IMR-90 (cell line): ENCODE measurements at regions not wholly inside any gene's neighbourhood (a gene's known extent, or its start where the extent isn't known, plus 50 kb on each side); places are given as distances from the start of the nearest gene placed in this dataset.

Experiments used
- ATAC-seq: fragments of 200-7000 bp; cut with Tn5 transposase; 2 replicates; pipeline ENCODE4 v1.9.1; 2020; ENCODE audit warnings: low read depth, mild to moderate bottlenecking, moderate library complexity
- BruUV-seq: library from RNA; stranded (reverse); fragments of 400-500 nt; replicated peaks from 2 replicates; lab custom pipeline; 2021; lab: Mats Ljungman, UMichigan
- CTCF ChIA-PET: fragments of 300-600 bp; formaldehyde crosslinking; extraction: SDS; loops from one replicate; lab custom pipeline; 2021; ENCODE audit warnings: antibody characterized with exemption; lab: Yijun Ruan, JAX
- POLR2A ChIA-PET: fragments of 300-600 bp; sonication (Branson Sonifier 250); formaldehyde crosslinking; loops from one replicate; lab custom pipeline; 2022; ENCODE audit warnings: antibody characterized with exemption; ENCODE audit not compliant: unreplicated experiment; lab: Charles Lee
- DNase-seq: peaks from one replicate; pipeline ENCODE4 v3.0.0; 2013
- H2AFZ ChIP-seq: replicated peaks from 2 replicates; pipeline ENCODE3; 2013; ENCODE audit warnings: low read length, mild to moderate bottlenecking; ENCODE audit not compliant: poor library complexity
- H2AK5ac ChIP-seq: 2 replicates; pipeline ENCODE4 v1.6.1; 2013; ENCODE audit warnings: low read depth, low read length, inconsistent platforms
- H2AK9ac ChIP-seq: replicated peaks from 2 replicates; pipeline ENCODE3; 2013; ENCODE audit warnings: mild to moderate bottlenecking, low read depth, low read length, moderate library complexity; ENCODE audit not compliant: poor library complexity
- H2BK120ac ChIP-seq: 2 replicates; pipeline ENCODE4 v1.6.1; 2013; ENCODE audit warnings: low read depth, low read length, inconsistent platforms
- H2BK15ac ChIP-seq: 3 replicates; pipeline ENCODE4 v1.6.1; 2013; ENCODE audit warnings: low read depth, low read length, inconsistent platforms
- H2BK20ac ChIP-seq: 2 replicates; pipeline ENCODE4 v1.6.1; 2013; ENCODE audit warnings: low read depth, mild to moderate bottlenecking, inconsistent platforms, low read length, moderate library complexity
- H2BK5ac ChIP-seq: 2 replicates; pipeline ENCODE4 v1.6.1; 2013; ENCODE audit warnings: mild to moderate bottlenecking, low read depth, low read length, inconsistent platforms; ENCODE audit not compliant: poor library complexity, severe bottlenecking
- H3K14ac ChIP-seq: replicated peaks from 2 replicates; pipeline ENCODE4 v1.6.1; 2013; ENCODE audit warnings: low read depth, low read length, inconsistent platforms
- H3K18ac ChIP-seq: 2 replicates; pipeline ENCODE4 v1.6.1; 2013; ENCODE audit warnings: low read depth, low read length, control low read depth
- H3K23ac ChIP-seq: 2 replicates; pipeline ENCODE4 v1.6.1; 2013; ENCODE audit warnings: low read depth, low read length, inconsistent platforms
- H3K27ac ChIP-seq: 2 replicates; pipeline ENCODE4 v1.5.1; 2013; ENCODE audit warnings: mild to moderate bottlenecking, control low read depth, low read length; ENCODE audit not compliant: insufficient read depth
- H3K27me3 ChIP-seq: 2 replicates; pipeline ENCODE4 v1.6.1; 2013; ENCODE audit warnings: low read length; ENCODE audit not compliant: control insufficient read depth, insufficient read depth
- H3K36me3 ChIP-seq: 2 replicates; pipeline ENCODE4 v1.6.1; 2013; ENCODE audit warnings: low read length, mixed read lengths; ENCODE audit not compliant: control insufficient read depth, insufficient read depth
- H3K4ac ChIP-seq: 2 replicates; pipeline ENCODE4 v1.6.1; 2013; ENCODE audit warnings: low read depth, low read length, inconsistent platforms
- H3K4me1 ChIP-seq: 2 replicates; pipeline ENCODE4 v1.6.1; 2013; ENCODE audit warnings: low read length, mixed read lengths; ENCODE audit not compliant: control insufficient read depth, insufficient read depth
- H3K4me2 ChIP-seq: 2 replicates; pipeline ENCODE4 v1.6.1; 2013; ENCODE audit warnings: low read depth, mild to moderate bottlenecking, control low read depth, low read length, moderate library complexity
- H3K4me3 ChIP-seq: 2 replicates; pipeline ENCODE4 v1.5.1; 2013; ENCODE audit warnings: low read depth, mild to moderate bottlenecking, control low read depth, low read length, moderate library complexity; ENCODE audit not compliant: insufficient read depth
- H3K56ac ChIP-seq: 2 replicates; pipeline ENCODE4 v1.6.1; 2013; ENCODE audit warnings: low read length, inconsistent platforms; ENCODE audit not compliant: insufficient read depth; ENCODE audit errors: extremely low read depth
- H3K79me1 ChIP-seq, 2 experiments: 2 replicates each; pipeline ENCODE4 v1.6.1; 2013; ENCODE audit warnings: low read length in 2 of 2, inconsistent platforms in 1 of 2, low read depth in 1 of 2
- H3K9ac ChIP-seq: 2 replicates; pipeline ENCODE4 v1.6.1; 2013; ENCODE audit warnings: low read depth, low read length, control low read depth
- H3K9me1 ChIP-seq: 2 replicates; pipeline ENCODE4 v1.6.1; 2013; ENCODE audit warnings: low read length, inconsistent platforms; ENCODE audit not compliant: insufficient read depth
- H3K9me3 ChIP-seq: 2 replicates; pipeline ENCODE4 v1.6.1; 2013; ENCODE audit warnings: low read length; ENCODE audit not compliant: control insufficient read depth, insufficient read depth
- H4K20me1 ChIP-seq: 2 replicates; pipeline ENCODE4 v1.6.1; 2013; ENCODE audit warnings: low read length, inconsistent platforms; ENCODE audit not compliant: insufficient read depth
- H4K5ac ChIP-seq: 2 replicates; pipeline ENCODE4 v1.6.1; 2013; ENCODE audit warnings: mild to moderate bottlenecking, low read depth, low read length, control low read depth
- H4K8ac ChIP-seq, 2 experiments: 2 replicates each; pipeline ENCODE4 v1.6.1; 2013; ENCODE audit warnings: low read depth in 2 of 2, low read length in 2 of 2, control low read depth in 1 of 2, inconsistent platforms in 1 of 2
- H4K91ac ChIP-seq: 2 replicates; pipeline ENCODE4 v1.6.1; 2013; ENCODE audit warnings: low read depth, low read length, inconsistent platforms; ENCODE audit not compliant: insufficient read depth
- CEBPB ChIP-seq: IDR thresholded peaks from 2 replicates; pipeline ENCODE4 v1.6.1; 2012; ENCODE audit warnings: low read depth, low read length, improper control_type of control experiment
- CHD1 ChIP-seq: IDR thresholded peaks from 2 replicates; pipeline ENCODE4 v1.6.1; 2012; ENCODE audit warnings: low read depth, low read length, improper control_type of control experiment
- CTCF ChIP-seq: conservative IDR thresholded peaks from 2 replicates; pipeline ENCODE4 v1.5.1; 2012; ENCODE audit warnings: mild to moderate bottlenecking, low read depth, low read length, improper control_type of control experiment
- ELK1 ChIP-seq: fragments of 150-350 bp; IDR thresholded peaks from 2 replicates; pipeline ENCODE4 v1.6.1; 2016; ENCODE audit warnings: low read depth, mild to moderate bottlenecking, low read length, moderate library complexity, borderline replicate concordance
- FOS ChIP-seq: fragments of 150-350 bp; IDR thresholded peaks from 2 replicates; pipeline ENCODE4 v1.6.1; 2016; ENCODE audit warnings: low read depth, low read length
- MAFK ChIP-seq: IDR thresholded peaks from 2 replicates; pipeline ENCODE4 v1.6.1; 2012; ENCODE audit warnings: low read depth, low read length, improper control_type of control experiment
- MAZ ChIP-seq: IDR thresholded peaks from 2 replicates; pipeline ENCODE4 v1.6.1; 2012; ENCODE audit warnings: low read depth, mild to moderate bottlenecking, low read length, improper control_type of control experiment, moderate library complexity, borderline replicate concordance
- MXI1 ChIP-seq: IDR thresholded peaks from 2 replicates; pipeline ENCODE4 v1.6.1; 2012; ENCODE audit warnings: low read depth, mild to moderate bottlenecking, low read length, moderate library complexity, borderline replicate concordance
- POLR2A ChIP-seq: IDR thresholded peaks from 2 replicates; pipeline ENCODE4 v1.6.1; 2012; ENCODE audit warnings: mild to moderate bottlenecking, low read depth, low read length
- RAD21 ChIP-seq: IDR thresholded peaks from 2 replicates; pipeline ENCODE4 v1.6.1; 2012; ENCODE audit warnings: low read length, improper control_type of control experiment
- RCOR1 ChIP-seq: IDR thresholded peaks from 2 replicates; pipeline ENCODE4 v1.6.1; 2012; ENCODE audit warnings: mild to moderate bottlenecking, low read length, improper control_type of control experiment; ENCODE audit not compliant: insufficient replicate concordance
- SMC3 ChIP-seq: fragments of 150-350 bp; IDR thresholded peaks from 2 replicates; pipeline ENCODE4 v1.6.1; 2016; ENCODE audit warnings: low read depth, mild to moderate bottlenecking, antibody characterized with exemption, low read length, moderate library complexity
- USF2 ChIP-seq: fragments of 150-350 bp; IDR thresholded peaks from 2 replicates; pipeline ENCODE4 v1.6.1; 2017; ENCODE audit warnings: mild to moderate bottlenecking, antibody characterized with exemption, low read length, low read depth
- WGBS, 2 experiments: methylation state at CpG; one replicate each; pipeline versions ENCODE4 v1.1.5 to v1.1.7; 2013; ENCODE audit warnings: missing lambda C conversion rate in 2 of 2; ENCODE audit not compliant: insufficient read length in 1 of 2; ENCODE audit errors: extremely low coverage in 2 of 2; 5-methylcytosine and 5-hydroxymethylcytosine counted together
- dilution Hi-C: fragments of 300-500 bp; cut with HindIII; formaldehyde crosslinking; loops from one replicate; pipeline ENCODE4 v1.14.3; 2018; ENCODE audit warnings: low sequenced_read_pairs; ENCODE audit not compliant: unreplicated experiment
- in situ Hi-C: fragments of 300-500 bp; cut with MboI; formaldehyde crosslinking; loops from 3 replicates; pipeline ENCODE4 v1.14.3; 2019; ENCODE audit warnings: low sequenced_read_pairs, inconsistent platforms, mixed read lengths
- intact Hi-C: fragments of 100-400 bp; cut with micrococcal nuclease; formaldehyde crosslinking; loops from 2 replicates; pipeline ENCODE4 v1.10.0; 2022

GRCh38 chr1:47687631-47688460, 250.0 kb downstream of the FOXD2 start:
- H3K18ac ChIP-seq, result no peak overlapping the region
- no peaks in the 10 kb centered on the region for H3K9me3 ChIP-seq
- no peak overlapping the region for H2AK9ac ChIP-seq
- H4K91ac ChIP-seq, result no peak overlapping the region
- H3K4ac ChIP-seq, result no peak overlapping the region
- no peak overlapping the region for H3K27ac ChIP-seq
- H4K5ac ChIP-seq, result no peak overlapping the region
- no peak overlapping the region for H2BK15ac ChIP-seq
- H2AK5ac ChIP-seq, result no peak overlapping the region
- no peak overlapping the region for H2BK120ac ChIP-seq
- no peaks in the 10 kb centered on the region for H4K20me1 ChIP-seq
- no peak overlapping the region for H2AFZ ChIP-seq
- H3K4me1 ChIP-seq, result no peaks in the 10 kb centered on the region
- ChIA-PET CTCF (no interaction called here), POLR2A (no interaction called here)
- no peaks in the 10 kb centered on the region; the same call in 1 of the 2 replicates for H3K27me3 ChIP-seq
- TF ChIP-seq MAZ (no peak), CHD1 (no peak), MAFK (no peak), RAD21 (no peak), MXI1 (no peak), SMC3 (no peak), CEBPB (no peak), CTCF (no peak), RCOR1 (no peak), USF2 (no peak), ELK1 (no peak), FOS (no peak), POLR2A (no peak)
- H3K56ac ChIP-seq, result no peak overlapping the region
- H3K9ac ChIP-seq, result no peak overlapping the region
- BruUV-seq, result no TSS peak
- no peaks in the 10 kb centered on the region for H3K36me3 ChIP-seq
- dilution Hi-C loops (no loop called here), intact Hi-C loops (no loop called here), in situ Hi-C loops (no loop called here)
- no peak overlapping the region for H3K23ac ChIP-seq
- H3K79me1 ChIP-seq, result no peaks in the 10 kb centered on the region
- no peak overlapping the region for H3K4me3 ChIP-seq
- no peak overlapping the region for H4K8ac ChIP-seq
- H3K4me2 ChIP-seq, result no peak overlapping the region
- no peak for ATAC-seq
- 21% methylated on average over 6 of the region's 24 CpGs; no CpG with 5 or more reads in 1 of the 2 experiments for WGBS, 2 experiments
- DNase-seq, result no peak
- H2BK5ac ChIP-seq, result no peak overlapping the region
- H2BK20ac ChIP-seq, result no peak overlapping the region
- no peaks in the 10 kb centered on the region for H3K9me1 ChIP-seq
- no peak overlapping the region for H3K14ac ChIP-seq
